B cell (primary cell): ENCODE measurements at regions not wholly inside any gene's neighbourhood (a gene's known extent, or its start where the extent isn't known, plus 50 kb on each side); places are given as distances from the start of the nearest gene placed in this dataset.

ENCODE experiments used
- ATAC-seq: fragments of 200-7000 bp; cut with Tn5 transposase; one replicate; pipeline ENCODE4 v1.10.0; 2021; ENCODE audit warnings: low read depth, mild to moderate bottlenecking, moderate number of reproducible peaks, moderate library complexity
- CTCF ChIA-PET: fragments of 350-600 bp; sonication (Branson Sonifier 250); formaldehyde crosslinking; loops from one replicate; lab custom pipeline; 2021; ENCODE audit warnings: antibody characterized with exemption, inconsistent platforms; lab: Charles Lee
- POLR2A ChIA-PET: fragments of 350-600 bp; sonication (Branson Sonifier 250); formaldehyde crosslinking; loops from one replicate; lab custom pipeline; 2021; ENCODE audit warnings: antibody characterized with exemption; lab: Charles Lee
- DNase-seq: peaks from one replicate; pipeline ENCODE4 v3.0.0; 2013
- H2AFZ ChIP-seq: 2 replicates; pipeline ENCODE4 v1.6.1; 2012; ENCODE audit warnings: mild to moderate bottlenecking, low read depth, low read length; ENCODE audit not compliant: insufficient read depth, poor library complexity, severe bottlenecking
- H3K27ac ChIP-seq, 2 donors: 1 replicate in 1 of 2; 2 replicates in 1 of 2; pipeline ENCODE4 v1.5.1; 2012 to 2013; ENCODE audit warnings: low read length in 2 of 2, mild to moderate bottlenecking in 2 of 2, moderate library complexity in 1 of 2
- H3K27me3 ChIP-seq, 4 experiments: fragments of 200-600 bp in 1 of 4; sonication (generic) in 1 of 4; replicated peaks in 1 of 4; 1 replicate in 2 of 4; 2 replicates in 2 of 4; pipeline versions ENCODE4 v1.6.1 to v1.7.0; 2013 to 2016; ENCODE audit warnings: low read length in 3 of 4, mild to moderate bottlenecking in 2 of 4, mixed read lengths in 1 of 4, moderate library complexity in 1 of 4; ENCODE audit not compliant: insufficient read depth in 4 of 4, control insufficient read depth in 3 of 4; ENCODE audit errors: control extremely low read depth in 1 of 4
- H3K36me3 ChIP-seq, 2 experiments: replicated peaks in 1 of 2; 1 replicate in 1 of 2; 2 replicates in 1 of 2; pipeline versions ENCODE4 v1.6.1 to v1.7.1; 2013; ENCODE audit warnings: low read length in 1 of 2; ENCODE audit not compliant: insufficient read depth in 2 of 2, control insufficient read depth in 1 of 2; ENCODE audit errors: control extremely low read depth in 1 of 2, extremely low read depth in 1 of 2
- H3K4me1 ChIP-seq, 2 donors: fragments of 200-600 bp in 1 of 2; sonication (generic) in 1 of 2; 1 replicate in 1 of 2; 2 replicates in 1 of 2; pipeline versions ENCODE4 v1.5.1 to v1.6.1; 2013 to 2017; ENCODE audit warnings: low read length in 2 of 2; ENCODE audit not compliant: control insufficient read depth in 2 of 2, insufficient read depth in 2 of 2
- H3K4me2 ChIP-seq: replicated peaks from 2 replicates; pipeline ENCODE3; 2012; ENCODE audit warnings: mild to moderate bottlenecking, low read depth, low read length; ENCODE audit not compliant: poor library complexity, severe bottlenecking
- H3K4me3 ChIP-seq, 5 experiments: fragments of 200-600 bp in 1 of 5; sonication (generic) in 1 of 5; 1 replicate in 3 of 5; 2 replicates in 2 of 5; pipeline versions ENCODE4 v1.5.1 to v1.7.0; 2011 to 2016; ENCODE audit warnings: low read length in 4 of 5, mild to moderate bottlenecking in 4 of 5, low read depth in 2 of 5, control low read depth in 1 of 5, moderate library complexity in 1 of 5; ENCODE audit not compliant: insufficient read depth in 1 of 5; ENCODE audit errors: control extremely low read depth in 1 of 5, extremely low read depth in 1 of 5
- H3K79me2 ChIP-seq: fragments of 200-600 bp; sonication (generic); one replicate; pipeline ENCODE4 v1.6.0; 2016; ENCODE audit warnings: low read length; ENCODE audit not compliant: control insufficient read depth, insufficient read depth
- H3K9ac ChIP-seq: fragments of 200-600 bp; sonication (generic); 2 replicates; pipeline ENCODE4 v1.6.1; 2017; ENCODE audit warnings: mild to moderate bottlenecking, low read length, moderate library complexity
- H3K9me3 ChIP-seq, 3 donors: one replicate each; pipeline versions ENCODE4 v1.6.1 to v1.7.1; 2013; ENCODE audit warnings: low read length in 2 of 3; ENCODE audit not compliant: control insufficient read depth in 2 of 3, insufficient read depth in 1 of 3; ENCODE audit errors: control extremely low read depth in 1 of 3
- H4K20me1 ChIP-seq: 2 replicates; pipeline ENCODE4 v1.6.0; 2012; ENCODE audit warnings: mild to moderate bottlenecking, low read length; ENCODE audit not compliant: insufficient read depth, control insufficient read depth, poor library complexity, severe bottlenecking
- H3K27ac Mint-ChIP-seq: one replicate; pipeline ENCODE4 v1.8.0; 2021; ENCODE audit warnings: mixed read lengths
- H3K27me3 Mint-ChIP-seq: one replicate; pipeline ENCODE4 v1.8.0; 2021; ENCODE audit warnings: mixed read lengths
- H3K4me1 Mint-ChIP-seq: one replicate; pipeline ENCODE4 v1.8.0; 2021; ENCODE audit warnings: mixed read lengths
- H3K4me3 Mint-ChIP-seq: one replicate; pipeline ENCODE4 v1.8.0; 2021; ENCODE audit warnings: mixed read lengths
- H3K9me3 Mint-ChIP-seq: one replicate; pipeline ENCODE4 v1.8.0; 2022; ENCODE audit warnings: mixed read lengths; ENCODE audit not compliant: insufficient read depth
- EZH2 ChIP-seq: IDR thresholded peaks from 2 replicates; pipeline ENCODE4 v1.6.1; 2012; ENCODE audit warnings: borderline replicate concordance, low read depth, mild to moderate bottlenecking, moderate library complexity, low read length; ENCODE audit not compliant: insufficient read depth, poor library complexity, severe bottlenecking
- WGBS: methylation state at CpG from one replicate; pipeline ENCODE4 v1.1.5; 2013; ENCODE audit warnings: missing lambda C conversion rate; ENCODE audit not compliant: insufficient coverage; 5-methylcytosine and 5-hydroxymethylcytosine counted together
- intact Hi-C: fragments of 100-400 bp; cut with micrococcal nuclease; formaldehyde crosslinking; loops from one replicate; pipeline ENCODE4 v1.10.0; 2022
- TF ChIP-seq, protein P1 (sequence below): fragments of 200-600 bp; IDR thresholded peaks from one replicate; pipeline ENCODE4 v1.8.0; 2022; ENCODE audit warnings: antibody characterized with exemption, mild to moderate bottlenecking

DNA sequence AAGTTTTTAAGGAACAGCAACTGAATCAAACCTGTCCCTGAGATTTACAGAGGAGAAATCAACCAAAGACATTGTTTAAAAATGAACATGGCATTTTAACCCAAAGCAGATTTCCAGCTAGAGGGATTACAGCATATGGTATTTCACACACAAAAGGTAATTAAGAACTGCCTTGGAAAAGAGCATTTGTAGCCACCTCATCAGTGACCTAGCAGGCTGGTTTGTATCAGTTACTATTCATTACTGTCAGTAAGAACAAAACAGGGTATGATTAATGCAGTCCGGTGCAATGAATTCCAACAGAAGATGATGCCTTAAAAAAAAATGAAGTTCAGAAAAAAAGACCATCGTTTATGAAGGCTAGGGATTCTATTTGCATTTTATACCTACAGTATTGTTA lies 219.9 kb downstream of the CHD9NB start:
- no peak overlapping the region for H3K4me3 ChIP-seq
- no peak overlapping the region for H3K27ac ChIP-seq
- H4K20me1 ChIP-seq = no peaks in the 10 kb centered on the region
- H3K27ac Mint-ChIP-seq = no peak overlapping the region
- intact Hi-C loops = no loop called here
- no peaks in the 10 kb centered on the region for H3K4me1 Mint-ChIP-seq
- WGBS = no CpG with 5 or more reads among the region's 2 CpGs
- no peaks in the 10 kb centered on the region for H3K9me3 Mint-ChIP-seq
- no peak overlapping the region for H3K9ac ChIP-seq
- H3K4me3 Mint-ChIP-seq = no peak overlapping the region
- TF ChIP-seq EZH2 = no peak
- TF ChIP-seq, protein P1, sequence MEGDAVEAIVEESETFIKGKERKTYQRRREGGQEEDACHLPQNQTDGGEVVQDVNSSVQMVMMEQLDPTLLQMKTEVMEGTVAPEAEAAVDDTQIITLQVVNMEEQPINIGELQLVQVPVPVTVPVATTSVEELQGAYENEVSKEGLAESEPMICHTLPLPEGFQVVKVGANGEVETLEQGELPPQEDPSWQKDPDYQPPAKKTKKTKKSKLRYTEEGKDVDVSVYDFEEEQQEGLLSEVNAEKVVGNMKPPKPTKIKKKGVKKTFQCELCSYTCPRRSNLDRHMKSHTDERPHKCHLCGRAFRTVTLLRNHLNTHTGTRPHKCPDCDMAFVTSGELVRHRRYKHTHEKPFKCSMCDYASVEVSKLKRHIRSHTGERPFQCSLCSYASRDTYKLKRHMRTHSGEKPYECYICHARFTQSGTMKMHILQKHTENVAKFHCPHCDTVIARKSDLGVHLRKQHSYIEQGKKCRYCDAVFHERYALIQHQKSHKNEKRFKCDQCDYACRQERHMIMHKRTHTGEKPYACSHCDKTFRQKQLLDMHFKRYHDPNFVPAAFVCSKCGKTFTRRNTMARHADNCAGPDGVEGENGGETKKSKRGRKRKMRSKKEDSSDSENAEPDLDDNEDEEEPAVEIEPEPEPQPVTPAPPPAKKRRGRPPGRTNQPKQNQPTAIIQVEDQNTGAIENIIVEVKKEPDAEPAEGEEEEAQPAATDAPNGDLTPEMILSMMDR = no peak
- H3K4me2 ChIP-seq = no peak overlapping the region
- no peak overlapping the region for H2AFZ ChIP-seq
- POLR2A ChIA-PET = no interaction called here
- no peaks in the 10 kb centered on the region for H3K4me1 ChIP-seq
- CTCF ChIA-PET = interaction anchor here (1.8 kb wide), 1 partner anchor 11 kb away, joined by 4 read pairs; no protein-coding TSS in a partner anchor
- ATAC-seq = no peak
- DNase-seq = no peak
- H3K27me3 Mint-ChIP-seq = peaks cover 4% of the 10 kb centered on the region
- no peaks in the 10 kb centered on the region for H3K27me3 ChIP-seq
- no peaks in the 10 kb centered on the region for H3K79me2 ChIP-seq
- H3K9me3 ChIP-seq = no peaks in the 10 kb centered on the region
- no peaks in the 10 kb centered on the region for H3K36me3 ChIP-seq

DNA sequence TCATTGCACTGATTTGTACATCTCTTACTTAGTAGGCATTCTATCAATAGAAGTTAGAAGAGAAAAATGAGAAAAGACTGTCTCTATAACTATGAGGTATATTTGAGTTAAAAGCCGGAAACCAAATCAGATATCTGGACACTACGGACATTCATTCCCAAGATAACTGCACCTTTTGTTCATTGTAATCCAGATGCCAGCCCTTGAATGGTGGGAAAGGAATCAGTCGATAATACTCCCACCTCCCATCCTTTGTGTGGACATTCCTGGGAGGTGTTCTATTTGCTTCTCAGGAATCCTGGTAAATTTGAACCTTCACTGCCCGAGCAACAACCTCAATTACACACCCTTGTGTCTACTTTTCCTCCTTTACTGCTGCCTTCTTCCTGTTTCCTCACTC lies 225.2 kb downstream of the CHD9NB start:
- H3K4me1 ChIP-seq = no peaks in the 10 kb centered on the region
- CTCF ChIA-PET = no interaction called here
- H3K4me3 ChIP-seq = no peak overlapping the region
- TF ChIP-seq, protein P1 = no peak
- no peak for TF ChIP-seq EZH2
- no peak overlapping the region for H2AFZ ChIP-seq
- DNase-seq (no peak), ATAC-seq (no peak)
- Mint-ChIP-seq H3K27me3 (peaks cover 4% of the 10 kb centered on the region), H3K27ac (no peak overlapping the region), H3K4me3 (no peak overlapping the region), H3K4me1 (no peaks in the 10 kb centered on the region), H3K9me3 (no peaks in the 10 kb centered on the region)
- H3K36me3 ChIP-seq = no peaks in the 10 kb centered on the region
- no CpG with 5 or more reads among the region's 4 CpGs for WGBS
- H3K9me3 ChIP-seq = no peaks in the 10 kb centered on the region
- H3K9ac ChIP-seq = no peak overlapping the region
- no peak overlapping the region for H3K27ac ChIP-seq
- H3K4me2 ChIP-seq = no peak overlapping the region
- H3K27me3 ChIP-seq = no peaks in the 10 kb centered on the region
- POLR2A ChIA-PET = no interaction called here
- H4K20me1 ChIP-seq = no peaks in the 10 kb centered on the region
- intact Hi-C loops = no loop called here
- no peaks in the 10 kb centered on the region for H3K79me2 ChIP-seq
